ENCODE measurements at regions not wholly inside any gene's neighbourhood (a gene's known extent, or its start where the extent isn't known, plus 50 kb on each side); places are given as distances from the start of the nearest gene placed in this dataset.

GRCh38 chr5:58359981-58360380 lies 99.9 kb downstream of the PLK2 start:
- TF ChIP-seq CTCF (IDR thresholded peaks at IDR 0.05) = no peak
- TF ChIP-seq POLR2A (IDR thresholded peaks at IDR 0.05) = no peak
